GM19463 (cell line): ENCODE measurements at regions not wholly inside any gene's neighbourhood (a gene's known extent, or its start where the extent isn't known, plus 50 kb on each side); places are given as distances from the start of the nearest gene placed in this dataset.
"Not testable (repeated sequence)": the region's sequence is repeated elsewhere in the genome, so short reads cannot be mapped to it uniquely, and the experiment has no call there.

Experiments
- ATAC-seq: cut with Tn5 transposase; IDR thresholded peaks from one replicate; pipeline ENCODE4 v1.9.1; 2021; ENCODE audit warnings: mild to moderate bottlenecking, moderate library complexity; ENCODE audit not compliant: unreplicated experiment

- ATAC-seq, result no peak
Measured at GRCh38 chr5:3167473-3167872, 416.0 kb upstream of the IRX2 start.

GRCh38 chr5:3163626-3164025 lies 412.1 kb upstream of the IRX2 start:
- ATAC-seq, result no peak

GRCh38 chr5:3161672-3162071 lies 410.2 kb upstream of the IRX2 start:
- no peak for ATAC-seq

DNA sequence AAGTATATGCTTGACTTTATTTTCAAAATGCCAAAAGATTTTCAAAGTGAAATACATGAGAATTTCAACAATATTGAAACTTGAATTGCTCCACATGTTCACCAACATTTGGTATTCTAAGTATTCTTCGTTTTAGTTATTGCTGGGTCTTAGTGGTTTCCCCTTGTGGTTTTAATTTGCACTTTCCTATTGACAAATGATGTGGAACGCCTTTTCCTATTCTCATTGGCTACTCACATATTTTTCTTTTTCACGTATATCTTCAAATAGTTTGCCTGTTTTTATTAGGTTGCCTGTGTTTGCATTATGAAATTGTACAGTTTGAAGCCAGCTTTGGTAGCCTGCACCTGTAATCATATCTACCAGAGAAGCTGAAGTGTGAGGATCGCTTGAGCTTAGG lies 405.7 kb upstream of the IRX2 start:
- no peak for ATAC-seq

DNA sequence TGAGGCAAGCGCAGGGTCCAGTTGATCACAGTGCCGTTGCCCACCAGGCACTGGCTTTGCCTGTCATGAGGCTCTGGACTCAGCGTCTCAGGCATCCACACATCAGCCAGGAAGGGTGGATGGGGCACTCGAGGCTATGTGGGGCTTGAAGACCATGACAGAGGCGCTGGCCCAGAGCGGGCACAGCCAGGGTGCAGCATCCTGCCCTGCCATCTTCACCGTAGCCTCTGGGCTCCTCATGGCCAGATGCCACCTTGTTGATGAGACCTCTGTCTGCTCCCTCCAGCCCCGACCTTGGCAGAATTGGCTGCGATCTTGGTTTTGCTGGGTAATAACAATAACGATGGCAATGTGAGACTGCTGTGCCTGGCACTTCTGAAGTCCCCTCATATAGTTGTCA lies 404.2 kb upstream of the IRX2 start:
- ATAC-seq, result no peak

DNA sequence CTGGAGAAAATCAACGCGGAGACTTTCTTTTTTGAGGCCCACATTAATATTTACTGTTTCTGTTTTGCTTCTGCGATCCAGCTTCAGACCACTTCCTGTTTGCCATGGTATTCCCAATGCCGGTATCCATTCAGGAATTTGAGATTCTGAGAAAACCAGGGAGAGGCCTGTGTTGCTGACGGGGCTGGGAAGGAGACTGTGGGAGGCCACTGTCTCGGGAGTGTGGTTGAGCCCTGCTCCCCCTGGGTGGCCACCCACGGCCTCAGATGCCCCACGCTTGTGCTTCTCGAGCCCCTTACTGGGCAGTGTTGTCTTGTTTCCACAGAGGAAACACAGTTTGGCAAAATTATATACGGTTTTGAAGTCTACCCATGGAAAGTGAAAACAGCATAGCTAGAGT lies 403.6 kb upstream of the IRX2 start:
- ATAC-seq, result no peak

DNA sequence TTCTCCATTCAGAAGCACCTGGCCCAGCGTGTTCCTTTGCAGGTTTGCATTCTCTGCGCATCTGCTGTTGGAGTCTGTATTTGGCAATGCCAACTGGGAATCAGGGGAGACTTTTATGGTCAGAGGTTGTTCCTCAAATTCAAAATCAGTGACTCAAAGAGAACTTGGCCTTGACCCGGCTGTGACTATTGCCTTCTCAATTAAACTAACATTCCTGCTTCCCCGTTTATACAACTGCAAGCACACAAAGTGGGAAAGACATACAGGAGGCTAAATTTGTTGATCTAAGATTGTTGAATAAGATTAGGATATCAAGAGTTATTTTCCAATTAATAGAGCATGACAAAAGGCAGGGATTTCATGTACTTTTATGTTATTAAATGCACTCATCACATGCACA lies 402.4 kb upstream of the IRX2 start:
- no peak for ATAC-seq

- ATAC-seq, result no peak
Measured at GRCh38 chr5:3153226-3153858, 401.9 kb upstream of the IRX2 start.

- no peak for ATAC-seq
Measured at GRCh38 chr5:3149899-3150298, 398.4 kb upstream of the IRX2 start.

GRCh38 chr5:3147405-3147804 lies 395.9 kb upstream of the IRX2 start:
- ATAC-seq, result not testable (repeated sequence)

- ATAC-seq, result no peak
Measured at GRCh38 chr5:3145641-3146040, 394.2 kb upstream of the IRX2 start.

- ATAC-seq, result no peak
Measured at GRCh38 chr5:3143382-3143781, 391.9 kb upstream of the IRX2 start.

GRCh38 chr5:3142261-3143027 lies 391.0 kb upstream of the IRX2 start:
- no peak for ATAC-seq

DNA sequence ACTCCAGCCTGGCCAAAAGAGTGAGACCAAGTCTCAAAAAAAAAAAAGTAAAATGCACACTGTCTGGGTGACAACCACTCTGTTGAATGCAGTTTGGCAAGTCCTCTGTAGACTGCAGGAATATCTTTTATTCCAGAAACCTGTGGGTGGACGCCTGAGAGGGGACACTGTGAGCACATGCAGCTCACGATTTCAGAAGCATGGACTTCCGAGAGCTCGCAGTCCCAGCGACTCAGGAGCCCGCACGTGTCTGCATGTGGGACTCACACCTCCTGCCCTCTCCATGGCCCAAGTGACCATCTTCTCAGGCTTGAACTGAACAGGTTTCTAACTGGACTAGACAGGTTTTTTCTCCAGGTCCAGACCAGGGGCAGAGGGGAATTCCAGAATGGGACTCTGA lies 388.6 kb upstream of the IRX2 start:
- ATAC-seq, result no peak

- no peak for ATAC-seq
Measured at GRCh38 chr5:3139499-3139931, 388.0 kb upstream of the IRX2 start.

DNA sequence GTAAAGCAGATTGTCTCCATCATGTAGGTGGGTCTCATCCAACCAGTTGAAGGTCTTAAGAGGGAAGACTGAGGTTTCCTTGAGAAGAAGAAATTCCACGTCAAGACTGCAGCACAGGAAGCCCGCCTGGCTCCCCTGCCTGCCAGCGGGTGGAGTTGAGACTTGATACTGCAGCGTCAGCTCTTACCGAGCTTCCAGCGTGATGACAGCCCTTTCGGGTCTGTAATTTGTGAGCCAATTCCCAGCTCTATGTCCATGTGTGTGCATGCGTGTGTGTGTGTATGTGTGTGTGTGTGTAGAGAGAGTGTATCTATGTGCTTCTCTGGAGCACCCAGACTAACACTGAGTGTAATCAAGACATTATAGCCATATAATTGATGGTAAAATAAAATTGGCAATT lies 379.7 kb upstream of the IRX2 start:
- no peak for ATAC-seq

DNA sequence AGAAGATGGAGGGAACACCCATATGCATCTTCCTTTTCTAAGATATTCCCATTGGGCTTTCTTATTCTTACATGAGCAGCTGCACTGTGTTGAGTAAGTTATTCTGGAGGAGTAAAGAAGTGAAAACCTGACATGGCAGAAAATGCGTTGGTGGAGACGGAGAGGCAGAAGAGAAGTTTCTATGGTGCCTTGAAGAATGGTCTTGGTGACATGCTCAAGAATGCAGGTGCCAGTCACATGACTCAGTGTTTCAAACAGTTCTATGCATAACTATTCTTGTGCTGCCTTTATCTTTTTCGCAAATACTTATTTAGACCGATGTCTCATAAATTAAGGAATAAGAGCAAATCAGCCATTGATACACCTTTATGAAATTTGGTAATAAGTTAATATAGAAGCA lies 377.8 kb upstream of the IRX2 start:
- no peak for ATAC-seq

DNA sequence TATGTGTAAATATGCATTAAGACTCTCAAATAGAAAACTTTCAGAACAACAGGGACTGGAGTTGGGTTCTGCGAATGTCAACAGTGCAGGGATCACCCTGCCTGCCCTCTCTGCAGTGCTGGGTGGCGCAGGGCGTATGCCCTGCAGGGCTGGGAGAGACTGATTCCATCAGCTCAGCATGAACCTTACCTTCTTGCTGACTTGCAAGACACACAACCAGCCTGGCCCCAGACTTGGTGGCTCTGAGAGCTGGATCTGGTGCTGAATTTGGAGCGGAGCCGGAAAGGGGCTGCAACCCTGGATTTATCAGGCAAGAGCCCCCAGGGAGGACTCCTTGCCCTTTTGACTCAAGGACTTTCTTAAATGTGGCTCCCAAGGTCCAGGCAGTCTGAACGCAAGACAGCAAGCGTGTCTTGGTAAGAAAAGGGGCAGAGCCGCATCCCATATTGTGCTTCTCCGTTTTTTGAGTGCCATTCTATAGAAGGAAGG lies 376.0 kb upstream of the IRX2 start:
- ATAC-seq, result no peak

DNA sequence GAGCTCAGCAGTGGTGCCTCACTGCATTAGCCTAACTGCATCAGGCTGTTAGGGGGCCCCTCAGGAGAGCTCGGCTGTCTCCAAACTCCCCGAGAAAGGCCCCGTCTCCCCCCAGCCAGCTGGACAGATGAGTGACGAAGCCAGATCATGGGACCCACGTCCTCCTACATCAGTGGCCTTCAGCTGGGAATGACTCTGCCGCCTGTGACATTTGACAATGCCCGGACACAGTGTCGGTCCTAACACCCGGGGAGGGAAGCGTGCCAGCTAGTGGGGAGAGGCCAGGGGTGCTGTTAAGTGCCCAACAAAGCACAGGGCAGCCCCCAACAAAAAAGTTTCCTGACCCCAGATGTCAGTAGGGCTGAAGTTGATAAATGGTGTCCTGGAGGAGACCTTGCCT lies 375.2 kb upstream of the IRX2 start:
- no peak for ATAC-seq

DNA sequence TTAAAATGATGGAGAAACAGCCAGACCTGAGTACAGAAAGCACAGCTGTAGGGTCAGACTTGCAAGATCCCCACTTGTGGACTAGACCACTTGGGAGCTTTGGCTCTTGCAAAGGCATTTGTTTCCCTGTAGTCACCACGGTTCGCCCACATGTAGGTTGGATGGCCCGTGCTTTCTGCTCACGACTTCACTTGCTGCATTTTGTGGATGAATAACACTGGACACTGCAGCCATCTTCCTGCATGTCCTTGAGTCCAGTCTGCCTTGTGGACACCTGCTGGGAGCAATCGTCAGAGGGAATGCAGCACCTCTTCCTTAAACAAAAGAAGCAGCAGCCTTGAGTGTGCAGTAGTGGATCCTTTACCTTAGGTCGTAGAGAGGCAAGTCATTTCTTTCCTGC lies 372.9 kb upstream of the IRX2 start:
- no peak for ATAC-seq

- no peak for ATAC-seq
Measured at GRCh38 chr5:3123763-3124157, 372.3 kb upstream of the IRX2 start.

DNA sequence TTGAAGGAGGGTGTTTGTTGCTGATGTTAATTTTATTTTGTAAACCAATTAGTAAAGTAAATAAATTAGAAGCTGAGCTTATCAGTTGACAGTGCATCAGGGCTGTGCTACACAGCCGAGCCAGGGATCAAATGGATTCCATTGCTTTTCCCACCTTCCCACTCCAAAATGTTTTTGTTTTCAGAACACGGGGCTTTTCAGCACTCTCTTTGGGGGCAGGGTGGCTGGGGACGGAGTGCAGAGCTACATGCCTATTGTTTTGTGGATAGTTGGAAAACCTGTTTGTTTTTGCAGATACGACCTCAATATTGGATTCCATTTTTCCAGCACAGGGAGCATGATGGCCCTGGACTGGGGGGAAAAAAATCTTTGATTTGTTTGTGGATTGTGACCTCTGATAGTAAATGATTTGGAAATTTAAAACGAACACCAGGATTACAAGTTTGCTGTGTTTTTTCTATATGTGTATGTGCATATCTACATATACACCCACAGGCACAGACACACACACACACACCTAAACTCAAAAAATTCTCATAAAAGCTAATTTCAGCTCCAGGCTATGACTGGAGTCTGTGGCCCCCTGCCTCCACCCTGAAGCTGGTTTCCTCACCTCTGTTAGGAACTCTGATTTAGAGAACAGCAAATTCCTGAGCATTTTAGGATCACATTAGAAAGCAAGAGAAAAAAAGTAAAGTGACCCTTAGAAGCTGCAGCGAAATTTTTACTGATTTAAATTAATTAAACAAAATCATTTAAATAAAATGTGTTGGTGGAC lies 371.7 kb upstream of the IRX2 start:
- no peak for ATAC-seq
